ENCODE measurements at regions not wholly inside any gene's neighbourhood (a gene's known extent, or its start where the extent isn't known, plus 50 kb on each side); places are given as distances from the start of the nearest gene placed in this dataset.

DNA sequence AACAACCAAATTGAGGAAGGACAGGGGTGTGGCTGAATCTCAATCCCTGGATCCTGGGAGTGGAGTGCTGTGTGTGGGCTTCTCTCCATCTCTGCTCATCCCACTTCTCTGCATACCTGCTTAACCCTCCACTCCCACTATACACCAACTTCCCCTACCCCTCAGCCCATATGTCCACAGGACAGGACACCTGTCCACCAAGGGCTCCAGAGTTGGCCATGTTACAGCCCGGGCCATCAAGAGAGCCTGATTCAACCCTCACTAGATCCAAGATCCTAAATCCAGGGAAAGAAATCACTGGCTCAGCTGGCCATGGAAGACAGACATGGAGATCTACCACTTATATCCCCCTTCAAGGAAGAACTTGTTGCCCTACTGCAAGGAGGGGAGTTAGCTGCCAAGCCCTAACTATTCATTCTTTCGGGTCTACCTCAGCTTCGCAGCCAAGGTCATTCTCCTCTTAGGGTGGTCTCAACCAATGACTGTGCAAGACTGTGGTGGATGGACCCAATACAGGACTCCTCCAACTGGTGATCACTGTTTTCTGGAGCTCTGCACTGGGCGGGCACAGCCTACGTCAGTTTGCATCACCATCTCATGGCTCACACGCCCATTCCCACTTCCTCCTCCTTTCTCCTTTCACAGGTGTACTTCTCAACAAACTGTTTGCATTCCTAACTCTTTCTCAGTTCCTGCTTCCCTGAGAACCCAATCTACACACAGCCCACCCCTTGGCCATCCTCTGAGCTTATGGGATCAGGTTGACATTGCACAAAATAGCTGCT lies 53.7 kb upstream of the ZBTB43 start:
- Histone ChIP-seq H3K9me3 (replicated peaks; ENCODE audit: control insufficient read depth, insufficient read depth, low read length) (no peaks in the 10 kb centered on the region), H3K4me2 (ENCODE audit: insufficient read depth, low read length) (no peak overlapping the region), H3K9ac (replicated peaks; ENCODE audit: extremely low read depth, insufficient read depth, low read length) (no peak overlapping the region), H4K20me1 (replicated peaks; ENCODE audit: control insufficient read depth, extremely low read depth, insufficient read depth, low read length) (no peaks in the 10 kb centered on the region), H3K4me1 (ENCODE audit: control insufficient read depth, extremely low read depth, insufficient read depth, low read length) (no peaks in the 10 kb centered on the region), H3K79me2 (ENCODE audit: control insufficient read depth, insufficient read depth, low read length) (no peaks in the 10 kb centered on the region), H3K27ac (ENCODE audit: insufficient read depth, low read depth, low read length) (no peak overlapping the region), H3K4me3 (replicated peaks in 1 of 3; ENCODE audit: insufficient read depth in 1 of 3, low read depth in 1 of 3, low read length in 3 of 3) (no peak overlapping the region), H3K36me3 (ENCODE audit: control insufficient read depth in 2 of 2, extremely low read depth in 1 of 2, insufficient read depth in 2 of 2, low read length in 2 of 2) (no peaks in the 10 kb centered on the region), H3K9me1 (replicated peaks; ENCODE audit: control insufficient read depth, extremely low read depth, insufficient read depth, low read length) (no peaks in the 10 kb centered on the region), H2AFZ (ENCODE audit: low read depth, low read length) (no peak overlapping the region), H3K27me3 (ENCODE audit: control insufficient read depth in 2 of 2, insufficient read depth in 2 of 2, low read length in 2 of 2) (peaks cover 0 to 2% of the 10 kb centered on the region in 2 experiments)
- dilution Hi-C loops (cut with MboI; ENCODE audit: extremely low pct_ligation_motif_present, low sequenced_read_pairs) (no loop called here), intact Hi-C loops (cut with micrococcal nuclease) (no loop called here)
- FAIRE-seq (no peak), DNase-seq (ENCODE audit: low read depth, low spot score) (no peak)
- no peak for TF ChIP-seq JUN (IDR thresholded peaks at IDR 0.05; ENCODE audit: borderline replicate concordance, insufficient read depth, insufficient read length, low read depth)
- TF ChIP-seq POLR2AphosphoS5 (IDR thresholded peaks at IDR 0.05; ENCODE audit: insufficient read depth, low read depth, low read length), result no peak
- no TSS peak for BruUV-seq (replicated peaks)
- POLR2A ChIA-PET, result no interaction called here
- CTCF ChIA-PET, result interaction anchor here (1.4 kb wide), 1 partner anchor 46 kb away, joined by 5 read pairs; no protein-coding TSS in a partner anchor

DNA sequence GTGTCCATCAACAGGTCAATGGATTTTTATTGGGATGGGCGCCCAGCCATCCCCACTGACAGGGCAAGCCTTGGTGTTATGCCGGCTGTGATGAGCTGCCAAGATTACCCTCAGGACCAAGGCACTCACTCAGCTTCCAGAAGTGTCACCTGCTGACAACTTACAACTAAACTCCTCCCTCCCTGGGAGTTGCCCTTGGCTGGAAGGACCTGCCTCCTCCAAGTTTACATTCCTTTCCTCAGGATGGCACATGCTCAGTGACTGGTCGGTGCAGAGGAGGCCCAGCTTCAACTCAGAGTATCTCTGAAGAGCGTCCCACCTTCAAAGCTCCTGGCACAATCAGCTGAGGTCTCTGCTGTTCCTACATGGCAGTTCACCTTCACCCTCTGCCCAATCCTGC lies 52.5 kb upstream of the ZBTB43 start:
- Histone ChIP-seq H3K9me3 (replicated peaks; ENCODE audit: control insufficient read depth, insufficient read depth, low read length) (no peaks in the 10 kb centered on the region), H3K9ac (replicated peaks; ENCODE audit: extremely low read depth, insufficient read depth, low read length) (no peak overlapping the region), H3K4me1 (ENCODE audit: control insufficient read depth, extremely low read depth, insufficient read depth, low read length) (no peaks in the 10 kb centered on the region), H3K4me2 (ENCODE audit: insufficient read depth, low read length) (no peak overlapping the region), H3K79me2 (ENCODE audit: control insufficient read depth, insufficient read depth, low read length) (no peaks in the 10 kb centered on the region), H3K9me1 (replicated peaks; ENCODE audit: control insufficient read depth, extremely low read depth, insufficient read depth, low read length) (no peaks in the 10 kb centered on the region), H3K4me3 (replicated peaks in 1 of 3; ENCODE audit: insufficient read depth in 1 of 3, low read depth in 1 of 3, low read length in 3 of 3) (no peak overlapping the region), H2AFZ (ENCODE audit: low read depth, low read length) (no peak overlapping the region), H4K20me1 (replicated peaks; ENCODE audit: control insufficient read depth, extremely low read depth, insufficient read depth, low read length) (no peaks in the 10 kb centered on the region), H3K27ac (ENCODE audit: insufficient read depth, low read depth, low read length) (no peak overlapping the region), H3K27me3 (ENCODE audit: control insufficient read depth in 2 of 2, insufficient read depth in 2 of 2, low read length in 2 of 2) (peaks cover 0 to 2% of the 10 kb centered on the region in 2 experiments), H3K36me3 (ENCODE audit: control insufficient read depth in 2 of 2, extremely low read depth in 1 of 2, insufficient read depth in 2 of 2, low read length in 2 of 2) (no peaks in the 10 kb centered on the region)
- DNase-seq (ENCODE audit: low read depth, low spot score) (no peak), FAIRE-seq (no peak)
- CTCF ChIA-PET, result interaction anchor here (1.5 to 1.6 kb wide), 2 partner anchors 9 to 20 kb away, joined by 5 to 6 read pairs; no protein-coding TSS in a partner anchor
- TF ChIP-seq, protein P1, sequence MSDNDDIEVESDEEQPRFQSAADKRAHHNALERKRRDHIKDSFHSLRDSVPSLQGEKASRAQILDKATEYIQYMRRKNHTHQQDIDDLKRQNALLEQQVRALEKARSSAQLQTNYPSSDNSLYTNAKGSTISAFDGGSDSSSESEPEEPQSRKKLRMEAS (IDR thresholded peaks at IDR 0.05; ENCODE audit: insufficient read depth, insufficient read length), result no peak
- TF ChIP-seq FOS (IDR thresholded peaks at IDR 0.05; ENCODE audit: borderline replicate concordance, insufficient read depth, low read length) (no peak), EZH2 (IDR thresholded peaks at IDR 0.05; ENCODE audit: borderline replicate concordance, low read depth, low read length, severe bottlenecking) (no peak), GATA2 (IDR thresholded peaks at IDR 0.05; ENCODE audit: insufficient read depth, insufficient read length, low read depth, low read length) (no peak)
- intact Hi-C loops (cut with micrococcal nuclease), result no loop called here
- dilution Hi-C loops (cut with MboI; ENCODE audit: extremely low pct_ligation_motif_present, low sequenced_read_pairs), result no loop called here
- POLR2A ChIA-PET, result no interaction called here
- no TSS peak for BruUV-seq (replicated peaks)
